ENCODE measurements at regions not wholly inside any gene's neighbourhood (a gene's known extent, or its start where the extent isn't known, plus 50 kb on each side); places are given as distances from the start of the nearest gene placed in this dataset.

DNA sequence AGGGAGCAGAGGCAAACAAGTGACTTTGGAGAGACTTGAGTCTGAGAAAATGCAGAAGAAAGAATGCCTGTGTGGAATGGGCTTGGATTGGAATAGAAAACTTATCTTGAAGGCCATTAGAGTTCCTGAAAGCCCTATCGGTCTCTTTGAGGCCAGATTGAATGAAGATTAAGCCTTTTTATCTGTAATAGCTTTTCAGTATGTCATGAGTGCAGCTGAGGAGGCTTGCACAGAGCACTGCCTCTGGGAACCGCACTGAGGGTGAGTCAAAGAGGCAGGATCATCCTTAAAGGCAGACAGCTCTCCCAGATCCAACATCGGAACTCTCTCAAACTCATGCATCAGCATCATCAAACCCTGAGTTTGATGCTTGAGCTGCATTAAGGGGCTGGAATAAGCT is 515.2 kb downstream of the NTRK3 start:
- TF ChIP-seq, protein P1, sequence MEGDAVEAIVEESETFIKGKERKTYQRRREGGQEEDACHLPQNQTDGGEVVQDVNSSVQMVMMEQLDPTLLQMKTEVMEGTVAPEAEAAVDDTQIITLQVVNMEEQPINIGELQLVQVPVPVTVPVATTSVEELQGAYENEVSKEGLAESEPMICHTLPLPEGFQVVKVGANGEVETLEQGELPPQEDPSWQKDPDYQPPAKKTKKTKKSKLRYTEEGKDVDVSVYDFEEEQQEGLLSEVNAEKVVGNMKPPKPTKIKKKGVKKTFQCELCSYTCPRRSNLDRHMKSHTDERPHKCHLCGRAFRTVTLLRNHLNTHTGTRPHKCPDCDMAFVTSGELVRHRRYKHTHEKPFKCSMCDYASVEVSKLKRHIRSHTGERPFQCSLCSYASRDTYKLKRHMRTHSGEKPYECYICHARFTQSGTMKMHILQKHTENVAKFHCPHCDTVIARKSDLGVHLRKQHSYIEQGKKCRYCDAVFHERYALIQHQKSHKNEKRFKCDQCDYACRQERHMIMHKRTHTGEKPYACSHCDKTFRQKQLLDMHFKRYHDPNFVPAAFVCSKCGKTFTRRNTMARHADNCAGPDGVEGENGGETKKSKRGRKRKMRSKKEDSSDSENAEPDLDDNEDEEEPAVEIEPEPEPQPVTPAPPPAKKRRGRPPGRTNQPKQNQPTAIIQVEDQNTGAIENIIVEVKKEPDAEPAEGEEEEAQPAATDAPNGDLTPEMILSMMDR (conservative IDR thresholded peaks at IDR 0.05; ENCODE audit: low read depth, low read length) = no peak
- TF ChIP-seq MAZ (IDR thresholded peaks at IDR 0.05; ENCODE audit: borderline replicate concordance, low read depth, low read length) = no peak
- no peak for TF ChIP-seq RAD21 (IDR thresholded peaks at IDR 0.05; ENCODE audit: low read length)
- no peak for TF ChIP-seq SMC3 (IDR thresholded peaks at IDR 0.05; ENCODE audit: low read depth, low read length)
- TF ChIP-seq POLR2A (IDR thresholded peaks at IDR 0.05; ENCODE audit: low read depth, low read length) = no peak
- no peak for TF ChIP-seq CHD1 (IDR thresholded peaks at IDR 0.05; ENCODE audit: low read depth, low read length)
- TF ChIP-seq, protein P2, sequence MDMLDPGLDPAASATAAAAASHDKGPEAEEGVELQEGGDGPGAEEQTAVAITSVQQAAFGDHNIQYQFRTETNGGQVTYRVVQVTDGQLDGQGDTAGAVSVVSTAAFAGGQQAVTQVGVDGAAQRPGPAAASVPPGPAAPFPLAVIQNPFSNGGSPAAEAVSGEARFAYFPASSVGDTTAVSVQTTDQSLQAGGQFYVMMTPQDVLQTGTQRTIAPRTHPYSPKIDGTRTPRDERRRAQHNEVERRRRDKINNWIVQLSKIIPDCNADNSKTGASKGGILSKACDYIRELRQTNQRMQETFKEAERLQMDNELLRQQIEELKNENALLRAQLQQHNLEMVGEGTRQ (IDR thresholded peaks at IDR 0.05; ENCODE audit: low read depth, low read length) = no peak
- no peak for TF ChIP-seq MXI1 (IDR thresholded peaks at IDR 0.05; ENCODE audit: borderline replicate concordance, low read depth, low read length)
- TF ChIP-seq, protein P3, sequence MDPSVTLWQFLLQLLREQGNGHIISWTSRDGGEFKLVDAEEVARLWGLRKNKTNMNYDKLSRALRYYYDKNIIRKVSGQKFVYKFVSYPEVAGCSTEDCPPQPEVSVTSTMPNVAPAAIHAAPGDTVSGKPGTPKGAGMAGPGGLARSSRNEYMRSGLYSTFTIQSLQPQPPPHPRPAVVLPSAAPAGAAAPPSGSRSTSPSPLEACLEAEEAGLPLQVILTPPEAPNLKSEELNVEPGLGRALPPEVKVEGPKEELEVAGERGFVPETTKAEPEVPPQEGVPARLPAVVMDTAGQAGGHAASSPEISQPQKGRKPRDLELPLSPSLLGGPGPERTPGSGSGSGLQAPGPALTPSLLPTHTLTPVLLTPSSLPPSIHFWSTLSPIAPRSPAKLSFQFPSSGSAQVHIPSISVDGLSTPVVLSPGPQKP (IDR thresholded peaks at IDR 0.05; ENCODE audit: borderline replicate concordance, low read depth, low read length) = no peak
